Lower leg skin (tissue), 3 donors: ENCODE measurements at regions not wholly inside any gene's neighbourhood (a gene's known extent, or its start where the extent isn't known, plus 50 kb on each side); places are given as distances from the start of the nearest gene placed in this dataset.

Experiments used
- CTCF ChIP-seq, 3 donors: fragments of 450-650 bp; IDR thresholded peaks; one replicate each; pipeline ENCODE4 v1.5.1; 2016; ENCODE audit warnings: antibody characterized with exemption in 3 of 3, mild to moderate bottlenecking in 3 of 3, moderate library complexity in 2 of 3
- POLR2A ChIP-seq, 2 donors: fragments of 450-650 bp; IDR thresholded peaks; one replicate each; pipeline ENCODE4 v1.6.1; 2016 to 2017; ENCODE audit warnings: antibody characterized with exemption in 2 of 2, mild to moderate bottlenecking in 1 of 2, moderate library complexity in 1 of 2

GRCh38 chr7:68917041-68917651 lies 681.1 kb upstream of the AUTS2 start:
- TF ChIP-seq POLR2A (IDR thresholded peaks at IDR 0.05) (no peak), CTCF (IDR thresholded peaks at IDR 0.05) (no peak)
